ENCODE measurements at regions not wholly inside any gene's neighbourhood (a gene's known extent, or its start where the extent isn't known, plus 50 kb on each side); places are given as distances from the start of the nearest gene placed in this dataset.
"Not testable (repeated sequence)": the region's sequence is repeated elsewhere in the genome, so short reads cannot be mapped to it uniquely, and the experiment has no call there.

GRCh38 chr12:89267404-89267803, 84.9 kb downstream of the DUSP6 start:
- H3K9ac ChIP-seq (ENCODE audit: low read depth, low read length): no peak overlapping the region
- H3K27me3 ChIP-seq (ENCODE audit: control insufficient read depth, insufficient read depth, low read length): no peaks in the 10 kb centered on the region
- no peaks in the 10 kb centered on the region for H3K36me3 ChIP-seq (ENCODE audit: control insufficient read depth, insufficient read depth, low read length)
- no peaks in the 10 kb centered on the region for H3K4me1 ChIP-seq (ENCODE audit: control insufficient read depth, insufficient read depth, low read length)
- H3K9me3 ChIP-seq (ENCODE audit: control insufficient read depth, insufficient read depth, low read length): no peaks in the 10 kb centered on the region
- H3K4me3 ChIP-seq (ENCODE audit: low read depth, low read length): no peak overlapping the region

- not testable (repeated sequence) for H3K27me3 ChIP-seq (ENCODE audit: control insufficient read depth, insufficient read depth, low read length)
These were observed 85.6 kb downstream of the DUSP6 start for GRCh38 chr12:89266574-89267188.

GRCh38 chr12:89264837-89265236, 87.5 kb downstream of the DUSP6 start:
- H3K4me1 ChIP-seq (ENCODE audit: control insufficient read depth, insufficient read depth, low read length): no peaks in the 10 kb centered on the region
- H3K9ac ChIP-seq (ENCODE audit: low read depth, low read length): no peak overlapping the region
- H3K9me3 ChIP-seq (ENCODE audit: control insufficient read depth, insufficient read depth, low read length): no peaks in the 10 kb centered on the region
- no peak overlapping the region for H3K4me3 ChIP-seq (ENCODE audit: low read depth, low read length)
- no peaks in the 10 kb centered on the region for H3K27me3 ChIP-seq (ENCODE audit: control insufficient read depth, insufficient read depth, low read length)
- H3K36me3 ChIP-seq (ENCODE audit: control insufficient read depth, insufficient read depth, low read length): no peaks in the 10 kb centered on the region

More at GRCh38 chr12:89266574-89267188, 85.6 kb downstream of the DUSP6 start:
- H3K4me1 ChIP-seq (ENCODE audit: control insufficient read depth, insufficient read depth, low read length); H3K9ac ChIP-seq (ENCODE audit: low read depth, low read length); H3K9me3 ChIP-seq (ENCODE audit: control insufficient read depth, insufficient read depth, low read length); H3K36me3 ChIP-seq (ENCODE audit: control insufficient read depth, insufficient read depth, low read length); H3K4me3 ChIP-seq (ENCODE audit: low read depth, low read length): not testable (repeated sequence)

GRCh38 chr12:89263900-89264299, 88.4 kb downstream of the DUSP6 start:
- no peaks in the 10 kb centered on the region for H3K36me3 ChIP-seq (ENCODE audit: control insufficient read depth, insufficient read depth, low read length)
- H3K4me3 ChIP-seq (ENCODE audit: low read depth, low read length): no peak overlapping the region
- H3K4me1 ChIP-seq (ENCODE audit: control insufficient read depth, insufficient read depth, low read length): no peaks in the 10 kb centered on the region
- no peak overlapping the region for H3K9ac ChIP-seq (ENCODE audit: low read depth, low read length)
- no peaks in the 10 kb centered on the region for H3K9me3 ChIP-seq (ENCODE audit: control insufficient read depth, insufficient read depth, low read length)
- H3K27me3 ChIP-seq (ENCODE audit: control insufficient read depth, insufficient read depth, low read length): no peaks in the 10 kb centered on the region

GRCh38 chr12:89262855-89263552, 89.3 kb downstream of the DUSP6 start:
- Histone ChIP-seq H3K9ac (ENCODE audit: low read depth, low read length) (no peak overlapping the region), H3K36me3 (ENCODE audit: control insufficient read depth, insufficient read depth, low read length) (no peaks in the 10 kb centered on the region), H3K4me1 (ENCODE audit: control insufficient read depth, insufficient read depth, low read length) (no peaks in the 10 kb centered on the region), H3K27me3 (ENCODE audit: control insufficient read depth, insufficient read depth, low read length) (no peaks in the 10 kb centered on the region), H3K9me3 (ENCODE audit: control insufficient read depth, insufficient read depth, low read length) (no peaks in the 10 kb centered on the region), H3K4me3 (ENCODE audit: low read depth, low read length) (no peak overlapping the region)

- Histone ChIP-seq H3K4me3 (ENCODE audit: low read depth, low read length) (no peak overlapping the region), H3K9me3 (ENCODE audit: control insufficient read depth, insufficient read depth, low read length) (no peaks in the 10 kb centered on the region), H3K36me3 (ENCODE audit: control insufficient read depth, insufficient read depth, low read length) (no peaks in the 10 kb centered on the region), H3K27me3 (ENCODE audit: control insufficient read depth, insufficient read depth, low read length) (no peaks in the 10 kb centered on the region), H3K4me1 (ENCODE audit: control insufficient read depth, insufficient read depth, low read length) (no peaks in the 10 kb centered on the region), H3K9ac (ENCODE audit: low read depth, low read length) (no peak overlapping the region)
These were observed 90.3 kb downstream of the DUSP6 start for GRCh38 chr12:89261982-89262381.

GRCh38 chr12:89260841-89261637, 91.3 kb downstream of the DUSP6 start:
- Histone ChIP-seq H3K9me3 (ENCODE audit: control insufficient read depth, insufficient read depth, low read length) (no peaks in the 10 kb centered on the region), H3K4me1 (ENCODE audit: control insufficient read depth, insufficient read depth, low read length) (no peaks in the 10 kb centered on the region), H3K4me3 (ENCODE audit: low read depth, low read length) (no peak overlapping the region), H3K9ac (ENCODE audit: low read depth, low read length) (no peak overlapping the region), H3K36me3 (ENCODE audit: control insufficient read depth, insufficient read depth, low read length) (no peaks in the 10 kb centered on the region), H3K27me3 (ENCODE audit: control insufficient read depth, insufficient read depth, low read length) (no peaks in the 10 kb centered on the region)

- H3K27me3 ChIP-seq (ENCODE audit: control insufficient read depth, insufficient read depth, low read length): no peaks in the 10 kb centered on the region
- H3K9me3 ChIP-seq (ENCODE audit: control insufficient read depth, insufficient read depth, low read length): no peaks in the 10 kb centered on the region
- no peaks in the 10 kb centered on the region for H3K36me3 ChIP-seq (ENCODE audit: control insufficient read depth, insufficient read depth, low read length)
- no peak overlapping the region for H3K9ac ChIP-seq (ENCODE audit: low read depth, low read length)
- no peak overlapping the region for H3K4me3 ChIP-seq (ENCODE audit: low read depth, low read length)
- H3K4me1 ChIP-seq (ENCODE audit: control insufficient read depth, insufficient read depth, low read length): no peaks in the 10 kb centered on the region
These were observed 92.5 kb downstream of the DUSP6 start for GRCh38 chr12:89259821-89260220.

GRCh38 chr12:89258240-89258969, 93.9 kb downstream of the DUSP6 start:
- no peaks in the 10 kb centered on the region for H3K36me3 ChIP-seq (ENCODE audit: control insufficient read depth, insufficient read depth, low read length)
- H3K27me3 ChIP-seq (ENCODE audit: control insufficient read depth, insufficient read depth, low read length): no peaks in the 10 kb centered on the region
- no peaks in the 10 kb centered on the region for H3K9me3 ChIP-seq (ENCODE audit: control insufficient read depth, insufficient read depth, low read length)
- H3K4me3 ChIP-seq (ENCODE audit: low read depth, low read length): no peak overlapping the region
- no peak overlapping the region for H3K9ac ChIP-seq (ENCODE audit: low read depth, low read length)
- no peaks in the 10 kb centered on the region for H3K4me1 ChIP-seq (ENCODE audit: control insufficient read depth, insufficient read depth, low read length)

GRCh38 chr12:89257340-89257739, 95.0 kb downstream of the DUSP6 start:
- Histone ChIP-seq H3K4me1 (ENCODE audit: control insufficient read depth, insufficient read depth, low read length) (no peaks in the 10 kb centered on the region), H3K27me3 (ENCODE audit: control insufficient read depth, insufficient read depth, low read length) (no peaks in the 10 kb centered on the region), H3K9me3 (ENCODE audit: control insufficient read depth, insufficient read depth, low read length) (no peaks in the 10 kb centered on the region), H3K36me3 (ENCODE audit: control insufficient read depth, insufficient read depth, low read length) (no peaks in the 10 kb centered on the region), H3K4me3 (ENCODE audit: low read depth, low read length) (no peak overlapping the region), H3K9ac (ENCODE audit: low read depth, low read length) (no peak overlapping the region)

- Histone ChIP-seq H3K27me3 (ENCODE audit: control insufficient read depth, insufficient read depth, low read length) (no peaks in the 10 kb centered on the region), H3K9me3 (ENCODE audit: control insufficient read depth, insufficient read depth, low read length) (no peaks in the 10 kb centered on the region), H3K4me3 (ENCODE audit: low read depth, low read length) (no peak overlapping the region), H3K4me1 (ENCODE audit: control insufficient read depth, insufficient read depth, low read length) (no peaks in the 10 kb centered on the region), H3K9ac (ENCODE audit: low read depth, low read length) (no peak overlapping the region), H3K36me3 (ENCODE audit: control insufficient read depth, insufficient read depth, low read length) (no peaks in the 10 kb centered on the region)
These were observed 96.2 kb downstream of the DUSP6 start for GRCh38 chr12:89256060-89256459.
